ENCODE measurements at regions not wholly inside any gene's neighbourhood (a gene's known extent, or its start where the extent isn't known, plus 50 kb on each side); places are given as distances from the start of the nearest gene placed in this dataset.

GRCh38 chr20:11212902-11213301 is 539.1 kb upstream of the JAG1 start:
- Mint-ChIP-seq H3K36me3 (ENCODE audit: low read depth) (no peaks in the 10 kb centered on the region), H3K9me3 (no peaks in the 10 kb centered on the region), H3K4me3 (no peak overlapping the region), H3K4me1 (peaks cover 31% of the 10 kb centered on the region), H3K27ac (ENCODE audit: unreplicated experiment) (no peak overlapping the region), H3K27me3 (ENCODE audit: low read depth) (no peaks in the 10 kb centered on the region)
- TF ChIP-seq, protein P1, sequence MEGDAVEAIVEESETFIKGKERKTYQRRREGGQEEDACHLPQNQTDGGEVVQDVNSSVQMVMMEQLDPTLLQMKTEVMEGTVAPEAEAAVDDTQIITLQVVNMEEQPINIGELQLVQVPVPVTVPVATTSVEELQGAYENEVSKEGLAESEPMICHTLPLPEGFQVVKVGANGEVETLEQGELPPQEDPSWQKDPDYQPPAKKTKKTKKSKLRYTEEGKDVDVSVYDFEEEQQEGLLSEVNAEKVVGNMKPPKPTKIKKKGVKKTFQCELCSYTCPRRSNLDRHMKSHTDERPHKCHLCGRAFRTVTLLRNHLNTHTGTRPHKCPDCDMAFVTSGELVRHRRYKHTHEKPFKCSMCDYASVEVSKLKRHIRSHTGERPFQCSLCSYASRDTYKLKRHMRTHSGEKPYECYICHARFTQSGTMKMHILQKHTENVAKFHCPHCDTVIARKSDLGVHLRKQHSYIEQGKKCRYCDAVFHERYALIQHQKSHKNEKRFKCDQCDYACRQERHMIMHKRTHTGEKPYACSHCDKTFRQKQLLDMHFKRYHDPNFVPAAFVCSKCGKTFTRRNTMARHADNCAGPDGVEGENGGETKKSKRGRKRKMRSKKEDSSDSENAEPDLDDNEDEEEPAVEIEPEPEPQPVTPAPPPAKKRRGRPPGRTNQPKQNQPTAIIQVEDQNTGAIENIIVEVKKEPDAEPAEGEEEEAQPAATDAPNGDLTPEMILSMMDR (conservative IDR thresholded peaks at IDR 0.05) = no peak
- DNase-seq (ENCODE audit: low read depth, low spot score) = no peak

DNA sequence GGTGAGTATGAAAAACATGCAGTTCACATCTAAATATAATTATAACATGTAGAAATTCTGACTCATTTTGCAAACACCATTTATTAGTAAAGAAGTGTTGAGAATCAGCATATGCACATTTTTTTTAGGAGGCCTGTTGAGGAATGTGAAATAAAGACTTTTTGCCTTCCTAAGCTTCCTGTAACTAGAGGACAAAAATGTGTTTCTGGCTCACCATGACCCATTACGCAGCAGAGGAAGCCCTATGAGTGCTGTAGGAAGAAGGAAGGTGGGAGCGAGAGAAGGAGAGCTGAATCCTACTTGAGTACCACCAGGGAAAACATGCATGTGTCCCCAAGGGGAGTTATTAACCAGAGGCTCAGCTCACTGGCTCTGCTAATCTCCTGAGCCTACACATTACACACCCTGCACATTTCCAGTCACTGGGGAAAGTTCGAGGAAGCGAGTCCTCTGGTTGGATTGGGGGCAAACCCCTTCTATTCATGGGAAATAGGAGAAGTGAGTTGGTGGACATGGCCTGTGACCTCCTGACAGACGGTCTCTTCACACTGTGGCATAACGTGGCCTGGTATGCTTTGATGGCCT is 540.5 kb upstream of the JAG1 start:
- Mint-ChIP-seq H3K4me3 (no peak overlapping the region), H3K27me3 (ENCODE audit: low read depth) (no peaks in the 10 kb centered on the region), H3K9me3 (no peaks in the 10 kb centered on the region), H3K4me1 (peaks cover 31% of the 10 kb centered on the region), H3K27ac (ENCODE audit: unreplicated experiment) (no peak overlapping the region), H3K36me3 (ENCODE audit: low read depth) (no peaks in the 10 kb centered on the region)
- TF ChIP-seq, protein P1 (conservative IDR thresholded peaks at IDR 0.05) = no peak
- DNase-seq (ENCODE audit: low read depth, low spot score) = no peak

- DNase-seq (ENCODE audit: low read depth, low spot score) = no peak
- H3K4me3 Mint-ChIP-seq = no peak overlapping the region
- H3K27ac Mint-ChIP-seq (ENCODE audit: unreplicated experiment) = peak overlapping the region; percentile 13
- H3K27me3 Mint-ChIP-seq (ENCODE audit: low read depth) = no peaks in the 10 kb centered on the region
- H3K9me3 Mint-ChIP-seq = no peaks in the 10 kb centered on the region
- no peaks in the 10 kb centered on the region for H3K36me3 Mint-ChIP-seq (ENCODE audit: low read depth)
- H3K4me1 Mint-ChIP-seq = peaks cover 31% of the 10 kb centered on the region
- TF ChIP-seq, protein P1 (conservative IDR thresholded peaks at IDR 0.05) = no peak
Observed at GRCh38 chr20:11216451-11217314, 542.9 kb upstream of the JAG1 start.

DNA sequence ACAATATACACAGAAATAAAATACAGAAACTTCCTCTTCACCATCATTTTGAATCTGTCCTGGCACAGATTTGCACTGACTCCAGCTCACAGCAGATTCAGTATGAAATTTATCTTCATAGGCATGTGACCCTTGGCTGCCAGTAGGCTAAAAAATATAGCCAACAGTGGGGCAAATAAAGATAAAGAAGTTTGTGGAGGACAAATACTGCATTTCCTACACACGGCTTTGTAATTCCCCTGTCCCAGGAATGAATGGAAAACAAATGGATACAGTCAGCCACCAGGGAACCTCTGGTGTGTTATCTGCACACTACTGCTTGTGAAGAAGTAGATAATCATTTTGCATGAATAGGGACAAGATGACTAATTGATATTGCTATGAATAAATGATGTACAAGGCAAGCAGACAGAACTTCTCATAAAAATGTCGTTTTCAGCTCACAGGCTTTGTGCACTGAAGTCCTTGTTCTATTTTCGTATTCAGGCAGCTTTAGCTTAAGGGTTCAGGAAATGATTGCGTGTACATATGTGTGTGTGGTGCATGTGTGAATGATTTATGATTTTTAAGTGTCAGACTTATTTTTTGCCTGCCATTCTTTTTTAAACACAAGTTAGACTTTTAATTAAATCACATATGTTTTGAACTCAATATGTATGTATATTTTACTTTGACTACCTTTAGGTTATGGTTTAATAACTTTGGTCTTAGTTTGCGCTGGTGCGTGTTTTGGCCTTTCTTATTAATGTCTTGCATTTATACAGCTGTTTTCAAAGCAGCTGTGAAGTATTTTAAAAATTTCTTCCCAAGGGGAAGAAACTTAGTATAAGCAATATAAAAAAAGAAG is 543.8 kb upstream of the JAG1 start:
- Mint-ChIP-seq H3K27ac (ENCODE audit: unreplicated experiment) (no peak overlapping the region), H3K4me3 (no peak overlapping the region), H3K4me1 (peaks cover 31% of the 10 kb centered on the region), H3K9me3 (peaks cover 3% of the 10 kb centered on the region), H3K27me3 (ENCODE audit: low read depth) (no peaks in the 10 kb centered on the region), H3K36me3 (ENCODE audit: low read depth) (peaks cover 3% of the 10 kb centered on the region)
- no peak for DNase-seq (ENCODE audit: low read depth, low spot score)
- TF ChIP-seq, protein P1 (conservative IDR thresholded peaks at IDR 0.05) = no peak

GRCh38 chr20:11218173-11218680 is 544.4 kb upstream of the JAG1 start:
- DNase-seq (ENCODE audit: low read depth, low spot score) = no peak
- no peak overlapping the region for H3K4me3 Mint-ChIP-seq
- H3K27ac Mint-ChIP-seq (ENCODE audit: unreplicated experiment) = no peak overlapping the region
- H3K4me1 Mint-ChIP-seq = peaks cover 31% of the 10 kb centered on the region
- H3K9me3 Mint-ChIP-seq = peaks cover 3% of the 10 kb centered on the region
- peaks cover 3% of the 10 kb centered on the region for H3K36me3 Mint-ChIP-seq (ENCODE audit: low read depth)
- TF ChIP-seq, protein P1 (conservative IDR thresholded peaks at IDR 0.05) = no peak
- no peaks in the 10 kb centered on the region for H3K27me3 Mint-ChIP-seq (ENCODE audit: low read depth)

All from neural crest cell (in vitro differentiated cells).